GM21447 (cell line): ENCODE measurements at regions not wholly inside any gene's neighbourhood (a gene's known extent, or its start where the extent isn't known, plus 50 kb on each side); places are given as distances from the start of the nearest gene placed in this dataset.

ENCODE experiments used
- ATAC-seq: cut with Tn5 transposase; IDR thresholded peaks from one replicate; pipeline ENCODE4 v1.9.1; 2021; ENCODE audit not compliant: unreplicated experiment

- ATAC-seq: no peak
Observed at GRCh38 chr13:79749566-79749965, 268.6 kb downstream of the NDFIP2 start.

GRCh38 chr13:79745081-79745480, 264.1 kb downstream of the NDFIP2 start:
- no peak for ATAC-seq

GRCh38 chr13:79742923-79743322, 262.0 kb downstream of the NDFIP2 start:
- ATAC-seq: no peak

- ATAC-seq: no peak
Observed at GRCh38 chr13:79740991-79741390, 260.0 kb downstream of the NDFIP2 start.

- no peak for ATAC-seq
Observed at GRCh38 chr13:79736356-79736755, 255.4 kb downstream of the NDFIP2 start.

- ATAC-seq: no peak
Observed at GRCh38 chr13:79735228-79735627, 254.3 kb downstream of the NDFIP2 start.

- no peak for ATAC-seq
Observed at GRCh38 chr13:79727086-79727485, 246.1 kb downstream of the NDFIP2 start.

GRCh38 chr13:79725841-79726240, 244.9 kb downstream of the NDFIP2 start:
- no peak for ATAC-seq

- no peak for ATAC-seq
Observed at GRCh38 chr13:79724348-79725103, 243.6 kb downstream of the NDFIP2 start.

- no peak for ATAC-seq
Observed at GRCh38 chr13:79723519-79724024, 242.6 kb downstream of the NDFIP2 start.

GRCh38 chr13:79722885-79723445, 242.0 kb downstream of the NDFIP2 start:
- no peak for ATAC-seq

GRCh38 chr13:79716191-79716590, 235.2 kb downstream of the NDFIP2 start:
- ATAC-seq: no peak

GRCh38 chr13:79711631-79712030, 230.7 kb downstream of the NDFIP2 start:
- ATAC-seq: no peak

- no peak for ATAC-seq
Observed at GRCh38 chr13:79710376-79710775, 229.4 kb downstream of the NDFIP2 start.

- no peak for ATAC-seq
Observed at GRCh38 chr13:79709471-79709870, 228.5 kb downstream of the NDFIP2 start.

- ATAC-seq: no peak
Observed at GRCh38 chr13:79703772-79704171, 222.8 kb downstream of the NDFIP2 start.

- ATAC-seq: no peak
Observed at GRCh38 chr13:79695754-79696153, 214.8 kb downstream of the NDFIP2 start.

GRCh38 chr13:79692846-79693245, 211.9 kb downstream of the NDFIP2 start:
- no peak for ATAC-seq

- ATAC-seq: no peak
Observed at GRCh38 chr13:79691826-79692225, 210.9 kb downstream of the NDFIP2 start.

GRCh38 chr13:79688741-79689140, 207.8 kb downstream of the NDFIP2 start:
- no peak for ATAC-seq

- ATAC-seq: no peak
Observed at GRCh38 chr13:79686441-79686840, 205.5 kb downstream of the NDFIP2 start.

GRCh38 chr13:79684371-79684770, 203.4 kb downstream of the NDFIP2 start:
- ATAC-seq: no peak

GRCh38 chr13:79682164-79682563, 201.2 kb downstream of the NDFIP2 start:
- no peak for ATAC-seq
